ENCODE measurements at regions not wholly inside any gene's neighbourhood (a gene's known extent, or its start where the extent isn't known, plus 50 kb on each side); places are given as distances from the start of the nearest gene placed in this dataset.

DNA sequence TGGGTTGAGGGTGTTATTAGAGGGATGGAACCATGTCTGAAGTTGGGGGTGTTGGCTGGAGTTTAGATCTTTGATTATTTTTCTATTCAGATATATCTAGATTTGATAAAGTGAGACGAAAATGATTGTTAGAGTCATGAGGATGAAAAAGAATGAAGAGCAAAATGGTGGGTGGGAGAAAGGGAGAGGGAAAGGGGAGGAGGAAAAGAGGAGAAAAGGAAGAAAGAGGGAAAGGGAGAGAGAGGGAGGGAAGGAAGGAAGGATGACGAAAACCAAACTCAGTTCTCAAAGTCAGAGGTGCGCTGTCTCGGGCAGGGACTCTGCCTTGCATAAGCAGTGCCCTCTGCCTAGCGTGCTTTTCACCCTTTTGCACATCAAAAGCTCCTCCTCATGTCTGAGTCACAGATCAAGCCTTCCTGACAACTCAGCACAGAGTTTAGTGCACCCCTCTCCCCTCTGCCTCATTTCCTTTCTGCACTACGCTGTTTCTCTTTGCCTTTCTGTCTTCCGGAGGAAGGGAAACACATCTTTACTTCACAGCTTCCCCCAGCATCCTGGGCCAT is 225.8 kb upstream of the PROX1 start:
- no peak overlapping the region for H2AFZ ChIP-seq (ENCODE audit: low read length)
- CTCF ChIA-PET (ENCODE audit: unreplicated experiment): no interaction called here

DNA sequence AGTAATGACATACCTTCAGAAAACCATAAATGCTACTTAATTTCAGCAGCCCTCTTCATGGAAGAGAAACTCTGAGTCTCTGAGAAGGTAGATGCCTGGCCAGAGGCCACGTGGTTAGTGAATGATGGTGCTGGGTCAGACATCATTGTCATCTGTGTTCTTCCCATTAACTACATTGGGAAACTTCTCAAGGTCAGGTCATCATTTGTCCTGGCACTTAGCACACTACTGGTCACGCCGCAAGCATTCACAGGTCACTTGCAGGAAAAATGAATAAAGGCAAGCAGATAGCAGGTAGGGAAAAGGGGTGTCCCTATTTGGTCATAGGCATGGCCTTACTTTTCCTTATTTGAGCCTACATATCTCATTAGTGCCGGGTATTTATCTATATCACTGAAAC is 220.1 kb upstream of the PROX1 start:
- no peaks in the 10 kb centered on the region for H3K4me1 ChIP-seq (ENCODE audit: insufficient read depth, low read length, poor library complexity, severe bottlenecking)
- ChIA-PET CTCF (ENCODE audit: unreplicated experiment) (no interaction called here), POLR2A (interaction anchor here (0.8 kb wide), 1 partner anchor 16 kb away, joined by 3 read pairs; no protein-coding TSS in a partner anchor)
- H3K79me2 ChIP-seq (ENCODE audit: insufficient read depth, low read depth, low read length): no peaks in the 10 kb centered on the region
- no peak overlapping the region for H3K4me2 ChIP-seq (ENCODE audit: low read length)
- DNase-seq (ENCODE audit: low spot score): no peak
- no peaks in the 10 kb centered on the region for H4K20me1 ChIP-seq (ENCODE audit: insufficient read depth, low read length)
- no peaks in the 10 kb centered on the region for H3K36me3 ChIP-seq (ENCODE audit: insufficient read depth, low read length)
- no peak for TF ChIP-seq EZH2phosphoT487 (IDR thresholded peaks at IDR 0.05; ENCODE audit: borderline replicate concordance, low read depth, low read length)
- TF ChIP-seq, protein P1, sequence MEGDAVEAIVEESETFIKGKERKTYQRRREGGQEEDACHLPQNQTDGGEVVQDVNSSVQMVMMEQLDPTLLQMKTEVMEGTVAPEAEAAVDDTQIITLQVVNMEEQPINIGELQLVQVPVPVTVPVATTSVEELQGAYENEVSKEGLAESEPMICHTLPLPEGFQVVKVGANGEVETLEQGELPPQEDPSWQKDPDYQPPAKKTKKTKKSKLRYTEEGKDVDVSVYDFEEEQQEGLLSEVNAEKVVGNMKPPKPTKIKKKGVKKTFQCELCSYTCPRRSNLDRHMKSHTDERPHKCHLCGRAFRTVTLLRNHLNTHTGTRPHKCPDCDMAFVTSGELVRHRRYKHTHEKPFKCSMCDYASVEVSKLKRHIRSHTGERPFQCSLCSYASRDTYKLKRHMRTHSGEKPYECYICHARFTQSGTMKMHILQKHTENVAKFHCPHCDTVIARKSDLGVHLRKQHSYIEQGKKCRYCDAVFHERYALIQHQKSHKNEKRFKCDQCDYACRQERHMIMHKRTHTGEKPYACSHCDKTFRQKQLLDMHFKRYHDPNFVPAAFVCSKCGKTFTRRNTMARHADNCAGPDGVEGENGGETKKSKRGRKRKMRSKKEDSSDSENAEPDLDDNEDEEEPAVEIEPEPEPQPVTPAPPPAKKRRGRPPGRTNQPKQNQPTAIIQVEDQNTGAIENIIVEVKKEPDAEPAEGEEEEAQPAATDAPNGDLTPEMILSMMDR (conservative IDR thresholded peaks at IDR 0.05; ENCODE audit: low read length): no peak
- H3K4me3 ChIP-seq (ENCODE audit: low read depth, low read length, poor library complexity, severe bottlenecking): no peak overlapping the region
- no TSS peak for BruUV-seq (replicated peaks)
- no peak overlapping the region for H3K27ac ChIP-seq (ENCODE audit: low read depth, low read length, poor library complexity, severe bottlenecking)
- no peaks in the 10 kb centered on the region for H3K9me3 ChIP-seq (ENCODE audit: low read length)
- H3K9me2 ChIP-seq (ENCODE audit: insufficient read depth, low read length): no peaks in the 10 kb centered on the region
- intact Hi-C loops (cut with micrococcal nuclease; ENCODE audit: unreplicated experiment): no loop called here
- no peak overlapping the region for H2AFZ ChIP-seq (ENCODE audit: low read length)

More for the DNA sequence above, 225.8 kb upstream of the PROX1 start:
- H3K9me2 ChIP-seq (ENCODE audit: insufficient read depth, low read length): no peaks in the 10 kb centered on the region
- intact Hi-C loops (cut with micrococcal nuclease; ENCODE audit: unreplicated experiment): no loop called here
- H3K4me3 ChIP-seq (ENCODE audit: low read depth, low read length, poor library complexity, severe bottlenecking): no peak overlapping the region
- no peaks in the 10 kb centered on the region for H3K4me1 ChIP-seq (ENCODE audit: insufficient read depth, low read length, poor library complexity, severe bottlenecking)
- DNase-seq (ENCODE audit: low spot score): no peak
- no peak overlapping the region for H3K4me2 ChIP-seq (ENCODE audit: low read length)
- H4K20me1 ChIP-seq (ENCODE audit: insufficient read depth, low read length): no peaks in the 10 kb centered on the region
- BruUV-seq (replicated peaks): no TSS peak
- TF ChIP-seq EZH2phosphoT487 (IDR thresholded peaks at IDR 0.05; ENCODE audit: borderline replicate concordance, low read depth, low read length): no peak
- TF ChIP-seq, protein P1 (conservative IDR thresholded peaks at IDR 0.05; ENCODE audit: low read length): no peak
- H3K36me3 ChIP-seq (ENCODE audit: insufficient read depth, low read length): no peaks in the 10 kb centered on the region
- no peak overlapping the region for H3K27ac ChIP-seq (ENCODE audit: low read depth, low read length, poor library complexity, severe bottlenecking)
- H3K9me3 ChIP-seq (ENCODE audit: low read length): no peaks in the 10 kb centered on the region
- H3K79me2 ChIP-seq (ENCODE audit: insufficient read depth, low read depth, low read length): no peaks in the 10 kb centered on the region
- POLR2A ChIA-PET: no interaction called here

DNA sequence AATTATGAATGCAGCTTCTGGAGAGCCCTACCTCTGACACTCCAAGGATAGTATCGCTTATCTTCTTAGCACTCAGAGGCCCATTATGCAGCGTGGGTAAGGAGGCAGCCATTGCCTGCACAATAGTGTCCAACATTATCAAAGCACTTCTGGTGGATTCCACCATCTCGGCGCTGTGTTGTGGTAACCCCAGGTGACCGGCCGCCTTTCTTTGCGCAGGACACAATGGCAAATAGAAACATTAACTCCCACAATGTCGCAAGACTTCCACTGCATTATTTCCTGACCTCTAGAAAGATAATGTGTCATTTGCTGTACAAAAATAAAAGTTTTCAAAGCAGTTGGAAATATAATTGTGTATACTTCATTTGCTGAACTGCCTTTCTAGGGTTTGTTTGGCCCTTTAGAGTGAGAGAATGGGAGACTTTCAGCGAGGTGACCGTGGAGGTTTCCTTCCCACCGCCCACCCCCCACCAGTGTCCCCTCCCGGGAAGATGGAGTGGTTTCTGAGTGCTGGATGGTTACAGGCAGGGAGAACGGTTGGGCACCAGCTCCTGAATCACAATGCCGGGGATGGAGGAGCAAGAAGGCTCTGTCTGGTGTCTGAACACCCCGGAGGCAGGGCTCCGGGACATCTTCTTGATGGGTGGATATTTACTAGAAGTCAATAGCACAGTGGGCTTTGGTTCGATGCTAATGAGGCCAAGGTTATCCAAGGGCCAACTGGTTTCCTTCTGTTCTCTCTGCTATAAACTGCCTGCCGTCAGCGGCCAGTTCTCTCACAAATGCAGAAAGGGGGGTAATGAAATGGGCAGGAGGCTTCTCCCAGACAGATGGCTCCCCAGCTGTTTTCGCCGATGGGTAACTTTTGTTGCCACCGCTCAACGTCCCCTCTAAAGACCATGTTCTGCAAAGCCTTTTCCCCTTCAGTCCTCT is 215.4 kb upstream of the PROX1 start:
- POLR2A ChIA-PET: no interaction called here
- H3K27ac ChIP-seq (ENCODE audit: low read depth, low read length, poor library complexity, severe bottlenecking): no peak overlapping the region

More for the DNA sequence above, 215.4 kb upstream of the PROX1 start:
- intact Hi-C loops (cut with micrococcal nuclease; ENCODE audit: unreplicated experiment): no loop called here
- no peak for DNase-seq (ENCODE audit: low spot score)
- H2AFZ ChIP-seq (ENCODE audit: low read length): no peak overlapping the region
- H3K9me3 ChIP-seq (ENCODE audit: low read length): no peaks in the 10 kb centered on the region
- no peaks in the 10 kb centered on the region for H3K9me2 ChIP-seq (ENCODE audit: insufficient read depth, low read length)
- H3K36me3 ChIP-seq (ENCODE audit: insufficient read depth, low read length): no peaks in the 10 kb centered on the region
- no peak overlapping the region for H3K4me3 ChIP-seq (ENCODE audit: low read depth, low read length, poor library complexity, severe bottlenecking)
- H3K4me1 ChIP-seq (ENCODE audit: insufficient read depth, low read length, poor library complexity, severe bottlenecking): no peaks in the 10 kb centered on the region
- no peak overlapping the region for H3K4me2 ChIP-seq (ENCODE audit: low read length)
- BruUV-seq (replicated peaks): no TSS peak
- no peaks in the 10 kb centered on the region for H3K79me2 ChIP-seq (ENCODE audit: insufficient read depth, low read depth, low read length)
- H4K20me1 ChIP-seq (ENCODE audit: insufficient read depth, low read length): no peaks in the 10 kb centered on the region
- no peak for TF ChIP-seq EZH2phosphoT487 (IDR thresholded peaks at IDR 0.05; ENCODE audit: borderline replicate concordance, low read depth, low read length)
- TF ChIP-seq, protein P1 (conservative IDR thresholded peaks at IDR 0.05; ENCODE audit: low read length): no peak
- CTCF ChIA-PET (ENCODE audit: unreplicated experiment): no interaction called here
